GM11168 (cell line): ENCODE measurements at regions not wholly inside any gene's neighbourhood (a gene's known extent, or its start where the extent isn't known, plus 50 kb on each side); places are given as distances from the start of the nearest gene placed in this dataset.

Experiments
- in situ Hi-C: fragments of 300-500 bp; cut with MboI; formaldehyde crosslinking; loops from one replicate; pipeline ENCODE4 v1.12.0; 2022; ENCODE audit warnings: low sequenced_read_pairs; ENCODE audit not compliant: unreplicated experiment

DNA sequence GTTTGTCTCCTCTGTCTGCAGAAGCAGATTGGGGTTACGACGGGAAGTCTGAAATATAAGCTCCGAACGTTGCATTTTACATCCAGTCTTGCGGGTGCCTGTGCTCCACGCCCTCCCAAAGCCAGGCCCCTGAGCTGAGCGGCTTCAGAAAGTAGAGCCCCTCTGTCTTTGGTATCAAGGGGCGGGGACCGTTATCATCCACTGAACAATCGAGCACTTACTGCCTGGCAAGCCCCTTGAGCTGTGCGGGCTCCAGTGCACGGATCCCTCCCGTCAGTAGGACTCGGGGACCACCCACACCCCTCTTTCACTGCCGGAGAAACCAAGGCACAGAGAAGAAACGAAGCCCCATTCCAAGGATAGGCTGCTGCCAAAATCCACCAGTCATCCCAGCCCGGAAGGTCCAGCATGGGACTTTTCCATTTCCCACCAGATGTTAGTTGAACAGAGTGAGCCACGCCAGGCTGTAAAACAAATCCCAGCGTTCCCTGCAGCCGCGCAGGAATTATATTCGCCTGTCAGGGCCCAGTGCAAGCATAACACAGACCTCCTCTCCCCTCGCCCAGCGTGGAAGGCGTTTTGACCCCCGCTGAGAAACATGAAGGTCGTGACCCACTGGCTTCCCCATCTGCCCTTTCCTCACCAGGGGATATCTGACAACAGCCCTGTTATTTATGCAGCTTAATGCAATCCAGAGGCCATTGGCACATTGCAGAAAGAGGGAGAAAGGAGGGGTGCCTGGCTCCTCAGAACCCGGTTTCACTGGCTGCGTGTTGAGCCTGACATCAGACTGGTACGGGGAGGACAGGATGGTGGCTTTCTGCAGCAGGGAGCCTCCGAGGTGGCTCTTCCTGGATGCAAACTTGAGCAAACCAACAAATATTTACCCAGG is 212.2 kb upstream of the FOXF1 start:
- in situ Hi-C loops: no loop called here

DNA sequence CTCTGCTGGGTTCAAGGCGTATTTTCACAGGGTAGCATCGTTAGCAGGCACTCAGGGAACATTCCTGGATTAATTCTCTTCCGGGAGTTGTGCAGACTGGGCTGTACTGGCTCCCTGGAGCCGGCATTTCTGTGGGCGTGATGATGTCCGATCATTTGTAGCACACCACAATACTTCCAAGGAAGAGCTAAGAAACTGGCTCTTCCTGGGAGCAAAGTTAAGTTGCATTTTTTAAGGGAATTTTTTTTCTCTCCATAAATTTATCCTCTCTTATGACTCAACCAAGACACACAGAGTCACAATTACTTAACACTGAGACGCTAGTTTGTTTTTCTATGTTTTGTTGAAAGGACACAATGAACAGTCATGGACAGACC is 211.6 kb upstream of the FOXF1 start:
- in situ Hi-C loops: no loop called here

DNA sequence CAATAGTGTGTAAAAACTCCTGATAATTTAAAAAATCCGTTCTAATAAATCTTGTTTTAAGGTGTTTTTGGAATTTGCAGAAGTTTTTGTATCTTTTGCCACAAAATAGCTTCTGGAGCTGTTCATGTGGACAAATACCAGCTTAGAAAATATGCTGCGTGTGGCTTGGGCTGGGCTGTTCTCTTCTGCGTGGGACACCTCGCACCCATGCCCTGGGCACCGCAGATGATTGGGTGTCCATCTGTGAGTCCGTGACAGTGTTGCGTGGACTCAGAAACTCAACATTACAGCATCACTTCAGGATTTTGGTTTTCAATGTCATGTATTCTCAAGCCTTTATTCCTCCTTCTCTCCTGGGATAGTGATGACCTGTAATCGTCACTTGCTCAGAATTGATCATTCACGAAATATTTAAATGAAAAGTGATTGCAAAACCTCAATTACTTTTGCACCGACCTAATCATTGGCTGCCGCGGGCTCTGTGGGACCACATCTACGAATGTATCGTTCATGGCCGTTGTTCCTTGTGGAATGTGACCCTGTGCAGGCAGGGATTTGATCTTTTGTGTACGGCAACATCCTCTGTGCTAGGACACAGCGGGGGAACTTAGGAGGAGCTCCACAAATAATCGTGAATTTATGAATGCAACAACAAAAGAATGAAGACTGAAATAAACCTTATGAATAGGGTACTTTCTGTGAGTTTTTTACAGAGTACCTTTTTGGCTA is 210.3 kb upstream of the FOXF1 start:
- in situ Hi-C loops: no loop called here

DNA sequence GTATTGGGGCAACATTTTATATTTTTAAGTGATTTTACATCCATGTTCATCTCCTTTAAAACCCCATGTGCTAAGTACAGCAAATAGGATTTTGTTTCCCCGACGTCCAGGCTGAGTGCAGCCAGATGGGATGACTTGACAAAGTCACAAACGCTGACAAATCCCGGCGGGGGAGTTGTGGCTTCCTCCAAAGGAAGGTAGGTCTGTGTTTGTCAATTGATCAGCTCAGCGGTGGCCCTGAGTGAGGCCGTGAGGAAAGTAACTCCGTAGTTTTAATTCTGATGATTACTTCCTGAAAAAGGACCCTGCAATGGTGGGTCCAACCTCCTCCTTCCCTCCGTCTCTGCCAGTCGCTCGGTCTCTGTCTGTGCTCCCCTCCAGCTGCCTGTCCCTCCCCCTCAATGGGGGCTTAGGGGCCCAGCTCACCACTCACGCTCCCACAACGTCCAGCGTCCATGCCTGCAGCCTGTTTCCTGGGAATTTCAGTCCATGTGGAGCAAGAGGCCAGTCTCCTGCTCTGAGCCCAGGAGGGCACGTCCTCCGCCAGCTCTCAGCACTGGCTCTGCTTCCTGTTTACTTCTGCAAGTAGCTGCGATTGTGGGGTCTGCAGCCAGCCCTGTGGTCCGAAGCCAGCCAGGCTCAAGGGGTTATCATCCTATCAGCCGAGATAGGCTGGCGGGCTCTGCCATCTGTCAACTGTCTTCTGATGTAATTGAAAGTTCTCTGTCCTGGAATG is 209.4 kb upstream of the FOXF1 start:
- in situ Hi-C loops: no loop called here

DNA sequence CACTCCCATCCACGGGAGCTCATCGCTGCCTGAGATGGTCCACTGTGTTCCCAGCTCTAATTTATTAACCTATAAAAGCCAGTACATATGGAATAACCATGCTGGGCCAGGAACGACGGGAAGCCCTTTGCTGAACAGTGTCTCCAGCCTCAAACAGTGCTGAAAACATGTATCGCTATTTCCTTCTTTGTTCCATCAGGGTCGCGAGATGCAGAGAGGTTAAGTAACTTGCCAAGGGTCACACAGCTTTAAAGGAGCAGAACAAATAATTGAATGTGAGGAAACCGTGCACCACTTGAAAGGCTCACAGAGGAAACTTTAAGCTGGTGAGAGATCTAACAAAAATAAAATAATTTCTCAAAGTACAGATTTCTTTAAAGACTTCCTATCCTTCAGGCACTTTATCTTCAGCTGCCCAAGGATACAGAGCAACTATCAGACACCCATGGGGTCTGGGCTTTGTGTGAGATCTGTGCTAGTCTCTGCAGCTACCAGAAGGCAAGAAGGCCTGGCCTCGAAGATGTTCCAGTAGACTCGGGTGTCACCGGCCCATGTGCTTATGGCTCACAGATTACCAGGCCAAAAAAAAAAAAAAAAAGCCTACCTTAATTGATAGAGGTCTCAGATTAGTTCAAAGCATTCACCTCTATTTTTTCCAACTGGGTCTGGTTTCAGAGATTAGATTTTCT is 207.8 kb upstream of the FOXF1 start:
- in situ Hi-C loops: no loop called here

DNA sequence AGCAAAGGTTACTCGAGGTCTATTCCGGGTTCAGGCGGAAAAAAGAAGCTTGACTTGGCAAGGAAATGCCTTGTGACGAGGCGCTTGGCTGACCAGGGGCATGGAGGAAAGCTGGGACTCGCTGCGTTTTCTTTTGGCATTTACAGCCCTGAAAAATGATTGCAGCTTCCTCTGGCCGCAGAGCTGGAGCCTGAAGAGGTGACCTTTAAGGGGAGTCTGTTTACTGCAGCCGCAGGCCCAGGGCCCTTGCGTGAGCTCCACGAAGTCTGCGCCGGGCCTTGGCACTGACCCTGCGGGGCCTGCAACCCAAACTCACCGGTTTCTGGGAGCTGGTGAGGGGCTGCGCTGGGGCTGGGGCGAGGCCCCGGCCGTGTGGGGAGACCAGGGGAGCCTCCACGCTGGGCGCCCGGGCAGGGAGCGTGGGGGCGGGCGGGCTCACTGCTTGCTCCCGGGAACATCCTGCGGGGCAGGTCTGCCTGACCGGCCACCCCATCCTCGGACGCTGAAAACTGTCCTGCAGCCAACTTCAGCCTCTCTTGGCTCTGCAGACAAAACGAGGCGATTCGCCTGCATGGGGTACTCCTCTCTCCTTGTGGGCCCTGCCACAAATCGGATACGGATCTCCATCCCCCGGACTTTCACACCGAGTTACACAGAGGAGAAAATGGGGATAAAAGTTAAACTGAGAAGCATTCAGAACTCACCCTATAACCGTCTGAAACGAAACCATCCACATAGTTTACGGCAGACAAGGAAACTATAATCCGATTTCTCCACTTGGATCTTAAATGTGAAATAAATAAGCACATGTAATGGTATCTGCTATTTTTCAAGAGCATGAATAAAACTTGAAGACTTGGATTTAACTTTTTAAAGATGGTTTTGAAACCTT is 206.3 kb upstream of the FOXF1 start:
- in situ Hi-C loops: no loop called here

DNA sequence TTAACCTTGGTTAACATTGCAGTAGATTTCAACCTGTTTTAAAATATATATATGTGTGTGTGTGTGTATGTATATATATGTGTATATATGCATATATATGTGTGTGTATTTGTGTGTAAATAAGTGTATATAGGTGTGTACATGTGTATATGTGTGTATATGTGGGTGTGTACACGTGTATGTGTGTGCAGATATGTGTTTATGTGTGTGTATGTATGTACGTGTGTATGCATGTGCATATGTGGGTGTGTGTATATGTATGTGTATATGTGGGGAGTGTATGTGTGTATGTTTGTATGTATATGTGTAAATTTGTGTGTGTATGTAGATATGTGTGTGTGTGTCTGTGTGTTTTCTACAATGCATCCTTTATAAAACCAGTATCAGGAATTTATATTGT is 205.5 kb upstream of the FOXF1 start:
- in situ Hi-C loops: no loop called here

DNA sequence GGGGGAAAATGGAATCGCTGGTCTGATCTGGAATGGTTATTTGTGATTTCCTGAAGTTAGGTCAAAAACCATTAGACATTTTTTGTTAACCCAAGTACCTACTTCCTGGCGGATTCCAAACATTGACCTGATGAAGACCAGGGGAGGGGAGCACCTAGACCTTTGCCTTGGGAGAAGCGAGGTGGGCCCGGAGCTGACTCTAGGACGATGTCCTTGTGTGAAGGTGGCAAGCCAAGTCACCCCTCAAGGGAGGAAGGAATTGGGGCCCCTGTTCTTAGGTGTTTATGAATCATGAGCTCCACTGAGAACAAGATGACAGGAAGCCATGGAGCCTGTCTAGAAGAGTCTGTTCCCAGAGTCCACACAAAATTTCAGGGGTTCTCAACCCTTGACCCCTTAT is 204.9 kb upstream of the FOXF1 start:
- in situ Hi-C loops: no loop called here

DNA sequence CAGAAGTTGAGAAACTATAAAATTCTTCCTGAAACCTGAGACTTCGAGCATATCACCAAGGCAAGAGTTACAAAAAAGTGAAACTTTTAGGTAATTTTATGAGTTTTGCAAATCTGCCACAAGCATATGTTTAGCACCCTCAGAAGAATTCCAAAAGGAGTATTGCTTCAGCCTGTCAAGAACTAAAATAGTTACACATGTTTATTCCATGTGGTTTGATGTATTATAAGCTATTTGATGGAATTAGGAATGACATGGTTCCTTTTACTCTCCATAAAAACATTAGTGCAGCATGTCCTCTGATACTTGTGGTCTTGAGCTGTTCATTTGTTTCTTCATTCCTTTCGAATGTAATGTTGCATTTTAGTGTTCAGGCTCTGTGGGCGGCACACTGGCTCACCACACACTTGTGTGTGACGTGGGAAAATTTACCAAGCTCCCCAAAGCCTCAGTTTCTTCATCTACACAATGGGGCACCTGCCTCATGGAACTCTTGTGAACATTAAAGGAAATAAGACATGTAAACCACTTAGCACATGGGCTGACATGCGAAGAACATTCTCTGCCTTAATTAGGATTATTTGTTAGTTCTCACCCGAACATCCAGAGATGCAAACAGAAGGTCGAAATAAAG is 204.2 kb upstream of the FOXF1 start:
- in situ Hi-C loops: no loop called here

DNA sequence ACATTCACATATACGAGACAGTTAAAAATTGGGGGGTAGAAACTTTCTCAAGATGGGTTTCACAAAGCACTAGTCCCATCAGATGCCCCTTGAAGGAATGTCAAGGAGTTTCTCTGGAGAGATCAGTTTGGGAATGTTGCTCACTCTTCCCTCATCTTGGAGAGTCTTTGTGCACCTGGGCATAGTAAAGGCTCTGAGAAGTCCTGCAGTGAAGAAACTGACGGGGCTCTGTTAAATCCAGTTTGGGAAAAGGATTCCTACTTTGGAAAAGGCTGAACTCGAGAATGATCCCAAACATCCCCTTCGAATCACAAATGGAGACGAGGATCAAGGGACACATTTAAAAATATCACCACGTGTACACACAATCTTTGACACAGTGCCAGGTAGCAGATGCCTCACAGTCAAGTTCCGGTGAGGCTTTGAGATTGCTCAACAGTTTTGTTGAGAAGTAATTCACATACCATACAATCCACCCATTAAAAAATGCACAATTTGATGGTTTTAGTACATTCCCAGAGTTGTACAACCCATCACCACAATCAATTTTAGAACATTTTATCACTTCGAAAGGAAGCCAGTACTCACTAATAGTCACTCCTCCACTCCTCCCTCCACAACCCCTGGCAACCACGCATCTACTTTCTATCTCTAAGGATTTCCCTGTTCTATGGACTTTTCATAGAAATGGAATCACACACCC is 203.4 kb upstream of the FOXF1 start:
- in situ Hi-C loops: no loop called here

DNA sequence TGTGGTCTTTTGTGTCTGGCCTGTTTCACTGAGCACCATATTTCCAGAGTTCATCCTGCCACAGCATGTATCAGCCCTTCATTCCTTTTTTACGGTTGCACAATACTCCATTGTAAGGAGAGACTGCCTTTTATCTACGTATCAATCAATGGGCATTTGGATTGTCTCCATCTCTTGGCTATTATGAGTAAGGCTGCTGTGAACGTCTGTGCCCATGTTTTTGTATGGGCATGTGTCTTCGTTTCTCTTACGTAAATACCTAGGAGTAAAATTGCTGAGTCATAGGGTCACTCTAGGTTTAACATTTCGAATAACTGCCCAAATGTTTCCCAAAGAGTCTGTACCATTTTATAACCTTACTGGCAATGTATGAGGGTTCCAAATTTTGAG is 202.8 kb upstream of the FOXF1 start:
- in situ Hi-C loops: no loop called here

DNA sequence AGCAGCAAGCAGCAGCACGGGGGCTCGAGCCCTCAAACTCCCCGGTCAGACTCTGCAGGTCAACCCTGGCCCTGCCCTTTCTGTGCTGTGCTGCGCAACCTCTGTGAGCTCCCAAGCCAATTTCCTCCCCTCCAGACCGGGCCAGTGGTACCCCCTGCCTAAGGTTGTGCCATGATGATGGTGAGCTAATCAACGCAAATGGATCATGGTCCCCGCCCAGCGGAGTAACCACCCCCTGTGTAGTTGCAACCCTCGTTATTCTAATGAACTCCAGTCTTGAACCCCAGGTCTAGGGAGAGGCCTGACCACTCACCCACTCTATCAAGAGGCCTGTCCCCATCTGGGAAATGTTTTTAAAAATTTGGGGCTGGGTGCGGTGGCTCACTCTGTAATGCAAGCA is 201.8 kb upstream of the FOXF1 start:
- in situ Hi-C loops: no loop called here

DNA sequence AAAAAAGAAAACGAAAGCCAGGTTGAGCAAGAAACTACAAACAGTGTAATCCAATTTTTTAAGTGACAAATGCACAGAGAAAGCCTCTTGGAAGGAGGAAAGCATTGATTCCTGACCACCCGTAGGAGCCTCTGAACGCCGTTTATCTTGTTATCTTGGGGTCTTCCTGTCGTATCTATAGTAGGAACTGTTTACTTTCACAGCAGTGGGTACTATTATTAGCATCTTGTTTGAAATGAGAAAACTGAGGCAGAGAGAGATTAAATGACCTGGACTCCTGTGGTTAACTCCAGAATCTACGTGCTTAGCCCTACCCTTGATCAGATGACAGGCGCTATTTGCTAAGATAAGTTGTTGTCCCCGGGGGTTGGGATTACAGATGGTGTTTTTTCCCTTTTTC is 196.7 kb upstream of the FOXF1 start:
- in situ Hi-C loops: no loop called here

DNA sequence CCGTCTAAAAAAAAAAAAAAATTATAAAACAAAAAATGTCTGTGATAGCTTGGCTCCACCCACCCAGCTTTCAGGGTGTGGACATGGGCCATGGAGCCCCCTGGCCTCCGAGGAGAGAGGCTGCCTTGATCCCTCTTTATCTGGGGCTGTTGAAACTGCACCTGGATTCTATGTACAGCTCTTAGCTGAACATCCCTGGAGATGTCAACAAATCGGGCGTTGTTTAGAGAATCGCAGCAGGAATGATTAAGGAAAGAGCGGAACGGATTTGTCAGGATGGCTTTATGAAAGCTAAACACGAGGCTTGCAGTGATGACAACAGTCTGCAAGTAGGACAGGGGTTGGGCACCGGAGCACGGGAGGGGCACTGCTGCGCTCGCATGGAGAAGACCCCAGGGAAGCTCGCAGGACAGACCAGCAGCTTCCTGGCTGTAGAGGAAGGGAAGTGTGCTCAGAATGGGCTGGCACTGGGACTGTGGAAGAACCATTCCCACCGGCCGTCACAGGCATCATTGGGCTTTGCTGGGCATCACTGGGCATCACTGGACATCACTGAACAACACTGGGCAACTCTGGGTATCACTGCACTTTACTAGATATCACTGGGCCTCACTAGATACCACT is 195.8 kb upstream of the FOXF1 start:
- in situ Hi-C loops: no loop called here

DNA sequence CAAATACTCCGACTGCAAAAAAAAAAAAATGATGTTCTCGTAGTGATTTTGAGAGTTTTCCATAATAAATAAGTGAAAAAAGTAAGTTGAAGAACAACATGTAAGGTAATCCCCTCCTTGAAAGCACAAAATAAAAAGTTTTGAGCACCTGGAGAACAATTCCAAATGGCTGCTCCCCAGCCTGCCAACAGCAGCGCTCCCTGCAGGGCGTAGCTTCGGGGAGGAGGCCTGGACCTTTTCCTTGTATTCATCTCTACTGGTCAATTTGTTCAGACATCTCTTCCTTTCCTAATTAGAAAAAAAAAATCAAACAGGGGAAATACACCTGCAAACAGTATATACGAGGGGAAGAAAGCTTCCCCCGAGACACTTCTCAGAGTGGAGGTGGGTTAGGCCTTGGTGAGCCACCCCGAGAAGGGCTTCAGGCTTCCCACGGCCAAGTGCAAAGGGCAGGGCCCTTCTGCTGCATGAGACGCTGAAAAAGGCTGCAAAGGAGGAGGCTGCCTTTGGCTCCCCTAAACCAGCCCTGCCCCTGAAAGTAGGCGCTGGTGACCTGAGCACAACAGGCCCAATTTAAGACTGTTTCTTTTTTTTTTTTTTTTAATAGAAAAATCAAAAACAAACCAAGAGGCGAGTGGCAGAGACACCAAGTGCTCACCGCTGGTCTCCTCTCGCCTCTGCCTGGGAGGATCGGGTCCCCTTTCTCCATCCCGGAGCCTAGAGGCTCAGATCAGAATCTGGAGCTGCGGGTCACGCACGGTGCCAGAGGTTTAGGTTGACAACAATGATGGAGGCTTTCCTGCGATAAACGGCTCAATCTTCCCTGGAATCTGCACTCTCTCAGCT is 193.1 kb upstream of the FOXF1 start:
- in situ Hi-C loops: no loop called here

DNA sequence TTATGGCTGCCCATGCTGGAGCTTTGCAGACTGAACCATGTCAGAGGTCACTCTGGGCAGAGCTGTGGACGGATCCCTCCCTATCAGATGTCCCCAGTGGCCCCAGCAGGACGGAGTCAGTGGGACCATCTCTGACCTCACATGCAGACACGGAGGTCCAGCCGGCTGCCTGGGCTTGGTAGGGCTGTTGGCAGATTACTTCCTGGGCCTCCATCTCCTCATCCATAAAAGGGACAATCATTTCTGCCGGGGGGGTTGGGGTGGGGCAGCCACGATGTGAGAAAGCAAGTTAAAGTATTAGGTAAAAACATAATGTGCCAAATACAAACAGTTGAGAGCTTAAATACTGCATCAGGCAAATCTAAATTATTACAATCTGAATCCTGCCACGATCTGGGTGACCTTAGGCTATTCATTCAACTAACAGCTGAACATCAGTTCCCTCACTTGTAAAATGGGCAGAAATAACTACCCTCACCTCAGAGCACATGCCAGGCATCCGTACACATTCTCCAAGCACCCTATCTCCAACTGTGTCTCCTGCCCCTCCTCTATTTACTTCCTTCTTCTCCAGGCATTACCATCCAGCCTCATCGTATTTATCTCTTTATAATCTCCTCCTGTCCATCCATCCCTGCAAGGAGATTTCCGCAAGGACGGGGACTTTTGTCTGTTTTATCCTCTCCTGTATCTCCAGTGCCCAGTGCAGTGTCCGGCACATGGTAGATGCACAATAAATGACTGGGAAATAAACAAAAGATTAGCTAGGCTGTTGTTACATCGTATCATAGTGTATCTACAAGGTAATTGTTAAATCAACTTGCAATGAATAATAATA is 192.3 kb upstream of the FOXF1 start:
- in situ Hi-C loops: no loop called here
